ENCODE measurements at regions not wholly inside any gene's neighbourhood (a gene's known extent, or its start where the extent isn't known, plus 50 kb on each side); places are given as distances from the start of the nearest gene placed in this dataset.

- H3K23ac ChIP-seq (ENCODE audit: low read length in 2 of 2), result no peak overlapping the region
- no peak overlapping the region for H3K4me2 ChIP-seq (ENCODE audit: low read length, poor library complexity, severe bottlenecking)
- H3K9ac ChIP-seq (ENCODE audit: low read length), result no peak overlapping the region
- H2AFZ ChIP-seq (ENCODE audit: low read depth, low read length), result no peak overlapping the region
- peaks cover 15% of the 10 kb centered on the region for H3K9me3 ChIP-seq (ENCODE audit: control insufficient read depth, low read length)
- H3K36me3 ChIP-seq (ENCODE audit: control insufficient read depth in 1 of 2, insufficient read depth in 2 of 2, low read depth in 1 of 2, low read length in 2 of 2), result no peaks in the 10 kb centered on the region
- no peak for DNase-seq
- peak overlapping the region in 1 of 2 experiments; percentile 9 for H2BK12ac ChIP-seq (ENCODE audit: low read length in 2 of 2)
- peaks cover 2% of the 10 kb centered on the region for H3K4me1 ChIP-seq (ENCODE audit: control insufficient read depth, insufficient read depth, low read depth, low read length)
- no peak overlapping the region for H3K14ac ChIP-seq (ENCODE audit: low read length in 2 of 2)
- H2AK5ac ChIP-seq (ENCODE audit: low read length, severe bottlenecking), result no peak overlapping the region
- no peak overlapping the region for H2BK5ac ChIP-seq (ENCODE audit: low read depth, low read length, poor library complexity, severe bottlenecking)
- H3K27me3 ChIP-seq (ENCODE audit: control insufficient read depth in 1 of 2, insufficient read depth in 1 of 2, low read length in 2 of 2), result no peaks in the 10 kb centered on the region
- no peak overlapping the region for H3K27ac ChIP-seq (ENCODE audit: low read length, poor library complexity, severe bottlenecking)
- H3K79me1 ChIP-seq (replicated peaks; ENCODE audit: low read length, poor library complexity, severe bottlenecking), result no peaks in the 10 kb centered on the region
- no peak overlapping the region for H2BK120ac ChIP-seq (ENCODE audit: low read depth, low read length)
- peak overlapping the region; percentile 10 for H4K91ac ChIP-seq (ENCODE audit: low read length)
- 85% methylated on average over 8 of the region's 9 CpGs for WGBS
- no peak overlapping the region for H3K18ac ChIP-seq (ENCODE audit: low read depth in 1 of 2, low read length in 2 of 2)
- no peak overlapping the region for H3K4me3 ChIP-seq (ENCODE audit: insufficient read depth in 1 of 2, low read depth in 1 of 2, low read length in 2 of 2)
- H3K4ac ChIP-seq (ENCODE audit: low read depth in 1 of 2, low read length in 2 of 2), result no peak overlapping the region
- H4K8ac ChIP-seq (ENCODE audit: low read length), result peak overlapping the region; percentile 85
- peak overlapping the region; percentile 13 for H2BK15ac ChIP-seq (ENCODE audit: low read depth, poor library complexity, severe bottlenecking)
Observed at GRCh38 chr2:39549718-39550464, 112.8 kb upstream of the MAP4K3 start.

- peak overlapping the region in 1 of 2 experiments; percentile 25 for H3K18ac ChIP-seq (ENCODE audit: low read depth in 1 of 2, low read length in 2 of 2)
- no peak overlapping the region for H3K4ac ChIP-seq (ENCODE audit: low read depth in 1 of 2, low read length in 2 of 2)
- peak overlapping the region; percentile 6 for H3K27ac ChIP-seq (ENCODE audit: low read length, poor library complexity, severe bottlenecking)
- no peak overlapping the region for H4K8ac ChIP-seq (ENCODE audit: low read length)
- H2BK120ac ChIP-seq (ENCODE audit: low read depth, low read length), result no peak overlapping the region
- H3K4me1 ChIP-seq (ENCODE audit: control insufficient read depth, insufficient read depth, low read depth, low read length), result peaks cover 2% of the 10 kb centered on the region
- no peak overlapping the region for H2BK5ac ChIP-seq (ENCODE audit: low read depth, low read length, poor library complexity, severe bottlenecking)
- H3K9ac ChIP-seq (ENCODE audit: low read length), result no peak overlapping the region
- peaks cover 15% of the 10 kb centered on the region for H3K9me3 ChIP-seq (ENCODE audit: control insufficient read depth, low read length)
- H3K36me3 ChIP-seq (ENCODE audit: control insufficient read depth in 1 of 2, insufficient read depth in 2 of 2, low read depth in 1 of 2, low read length in 2 of 2), result no peaks in the 10 kb centered on the region
- DNase-seq, result no peak
- H3K14ac ChIP-seq (ENCODE audit: low read length in 2 of 2), result no peak overlapping the region
- H3K27me3 ChIP-seq (ENCODE audit: control insufficient read depth in 1 of 2, insufficient read depth in 1 of 2, low read length in 2 of 2), result no peaks in the 10 kb centered on the region
- H2AFZ ChIP-seq (ENCODE audit: low read depth, low read length), result no peak overlapping the region
- H2BK15ac ChIP-seq (ENCODE audit: low read depth, poor library complexity, severe bottlenecking), result no peak overlapping the region
- H3K23ac ChIP-seq (ENCODE audit: low read length in 2 of 2), result no peak overlapping the region
- no peaks in the 10 kb centered on the region for H3K79me1 ChIP-seq (replicated peaks; ENCODE audit: low read length, poor library complexity, severe bottlenecking)
- H4K91ac ChIP-seq (ENCODE audit: low read length), result no peak overlapping the region
- H3K4me2 ChIP-seq (ENCODE audit: low read length, poor library complexity, severe bottlenecking), result no peak overlapping the region
- H2AK5ac ChIP-seq (ENCODE audit: low read length, severe bottlenecking), result no peak overlapping the region
- H3K4me3 ChIP-seq (ENCODE audit: insufficient read depth in 1 of 2, low read depth in 1 of 2, low read length in 2 of 2), result no peak overlapping the region
- WGBS, result 0% methylated on average over 1 of the region's 4 CpGs
- no peak overlapping the region for H2BK12ac ChIP-seq (ENCODE audit: low read length in 2 of 2)
Observed at GRCh38 chr2:39550701-39551285, 113.7 kb upstream of the MAP4K3 start.

GRCh38 chr2:39558906-39559305, 106.8 kb upstream of the TMEM178A start:
- no peak overlapping the region for H3K23ac ChIP-seq (ENCODE audit: low read length in 2 of 2)
- H3K9me3 ChIP-seq (ENCODE audit: control insufficient read depth, low read length), result peaks cover 36% of the 10 kb centered on the region
- no peak overlapping the region for H4K8ac ChIP-seq (ENCODE audit: low read length)
- H3K14ac ChIP-seq (ENCODE audit: low read length in 2 of 2), result no peak overlapping the region
- no peak overlapping the region for H2BK15ac ChIP-seq (ENCODE audit: low read depth, poor library complexity, severe bottlenecking)
- no peak overlapping the region for H3K4me2 ChIP-seq (ENCODE audit: low read length, poor library complexity, severe bottlenecking)
- no peak overlapping the region for H2AK5ac ChIP-seq (ENCODE audit: low read length, severe bottlenecking)
- no peaks in the 10 kb centered on the region for H3K27me3 ChIP-seq (ENCODE audit: control insufficient read depth in 1 of 2, insufficient read depth in 1 of 2, low read length in 2 of 2)
- no peak overlapping the region for H3K4me3 ChIP-seq (ENCODE audit: insufficient read depth in 1 of 2, low read depth in 1 of 2, low read length in 2 of 2)
- no peak overlapping the region for H3K9ac ChIP-seq (ENCODE audit: low read length)
- DNase-seq, result no peak
- H2BK120ac ChIP-seq (ENCODE audit: low read depth, low read length), result no peak overlapping the region
- H3K36me3 ChIP-seq (ENCODE audit: control insufficient read depth in 1 of 2, insufficient read depth in 2 of 2, low read depth in 1 of 2, low read length in 2 of 2), result no peaks in the 10 kb centered on the region
- H2AFZ ChIP-seq (ENCODE audit: low read depth, low read length), result no peak overlapping the region
- H3K18ac ChIP-seq (ENCODE audit: low read depth in 1 of 2, low read length in 2 of 2), result no peak overlapping the region
- no peak overlapping the region for H3K4ac ChIP-seq (ENCODE audit: low read depth in 1 of 2, low read length in 2 of 2)
- H3K79me1 ChIP-seq (replicated peaks; ENCODE audit: low read length, poor library complexity, severe bottlenecking), result no peaks in the 10 kb centered on the region
- no peak overlapping the region for H4K91ac ChIP-seq (ENCODE audit: low read length)
- no peaks in the 10 kb centered on the region for H3K4me1 ChIP-seq (ENCODE audit: control insufficient read depth, insufficient read depth, low read depth, low read length)
- no peak overlapping the region for H2BK12ac ChIP-seq (ENCODE audit: low read length in 2 of 2)
- 100% methylated on average over 1 of the region's 1 CpG for WGBS
- no peak overlapping the region for H3K27ac ChIP-seq (ENCODE audit: low read length, poor library complexity, severe bottlenecking)
- H2BK5ac ChIP-seq (ENCODE audit: low read depth, low read length, poor library complexity, severe bottlenecking), result no peak overlapping the region

- Histone ChIP-seq H2BK15ac (ENCODE audit: low read depth, poor library complexity, severe bottlenecking) (no peak overlapping the region), H3K4me3 (ENCODE audit: insufficient read depth in 1 of 2, low read depth in 1 of 2, low read length in 2 of 2) (no peak overlapping the region), H4K91ac (ENCODE audit: low read length) (no peak overlapping the region), H3K4me1 (ENCODE audit: control insufficient read depth, insufficient read depth, low read depth, low read length) (peaks cover 7% of the 10 kb centered on the region), H3K79me1 (replicated peaks; ENCODE audit: low read length, poor library complexity, severe bottlenecking) (no peaks in the 10 kb centered on the region), H4K8ac (ENCODE audit: low read length) (no peak overlapping the region), H3K18ac (ENCODE audit: low read depth in 1 of 2, low read length in 2 of 2) (no peak overlapping the region), H3K27me3 (ENCODE audit: control insufficient read depth in 1 of 2, insufficient read depth in 1 of 2, low read length in 2 of 2) (no peaks in the 10 kb centered on the region), H3K14ac (ENCODE audit: low read length in 2 of 2) (no peak overlapping the region), H3K4ac (ENCODE audit: low read depth in 1 of 2, low read length in 2 of 2) (no peak overlapping the region), H2AK5ac (ENCODE audit: low read length, severe bottlenecking) (no peak overlapping the region), H3K4me2 (ENCODE audit: low read length, poor library complexity, severe bottlenecking) (no peak overlapping the region), H3K23ac (ENCODE audit: low read length in 2 of 2) (no peak overlapping the region), H2BK5ac (ENCODE audit: low read depth, low read length, poor library complexity, severe bottlenecking) (no peak overlapping the region), H3K9me3 (ENCODE audit: control insufficient read depth, low read length) (peaks cover 57% of the 10 kb centered on the region), H2BK120ac (ENCODE audit: low read depth, low read length) (no peak overlapping the region), H2AFZ (ENCODE audit: low read depth, low read length) (no peak overlapping the region), H3K27ac (ENCODE audit: low read length, poor library complexity, severe bottlenecking) (no peak overlapping the region), H3K36me3 (ENCODE audit: control insufficient read depth in 1 of 2, insufficient read depth in 2 of 2, low read depth in 1 of 2, low read length in 2 of 2) (peaks cover 0 to 3% of the 10 kb centered on the region in 2 experiments), H2BK12ac (ENCODE audit: low read length in 2 of 2) (no peak overlapping the region), H3K9ac (ENCODE audit: low read length) (no peak overlapping the region)
- no peak for DNase-seq
Observed at GRCh38 chr2:39563572-39563971, 102.1 kb upstream of the TMEM178A start.

Data from mesenchymal stem cell (in vitro differentiated cells and primary cell).